HuH-7.5 (cell line): ENCODE measurements at regions not wholly inside any gene's neighbourhood (a gene's known extent, or its start where the extent isn't known, plus 50 kb on each side); places are given as distances from the start of the nearest gene placed in this dataset.

Experiments
- DNase-seq: peaks from one replicate; pipeline ENCODE4 v3.0.0; 2011; ENCODE audit warnings: low spot score

GRCh38 chr5:93163010-93163663 lies 417.9 kb downstream of the NR2F1-AS1 start:
- no peak for DNase-seq

GRCh38 chr5:93161661-93162654 lies 419.1 kb downstream of the NR2F1-AS1 start:
- DNase-seq = no peak

- no peak for DNase-seq
Observed at GRCh38 chr5:93158841-93159240, 422.2 kb downstream of the NR2F1-AS1 start.

- no peak for DNase-seq
Observed at GRCh38 chr5:93156566-93156965, 424.5 kb downstream of the NR2F1-AS1 start.

GRCh38 chr5:93154535-93154934 lies 426.5 kb downstream of the NR2F1-AS1 start:
- DNase-seq = no peak

- no peak for DNase-seq
Observed at GRCh38 chr5:93153461-93153860, 427.6 kb downstream of the NR2F1-AS1 start.

GRCh38 chr5:93151896-93152295 lies 429.1 kb downstream of the NR2F1-AS1 start:
- DNase-seq = no peak

GRCh38 chr5:93151121-93151520 lies 429.9 kb downstream of the NR2F1-AS1 start:
- no peak for DNase-seq

- no peak for DNase-seq
Observed at GRCh38 chr5:93150311-93151012, 430.6 kb downstream of the NR2F1-AS1 start.

- no peak for DNase-seq
Observed at GRCh38 chr5:93145767-93146166, 435.3 kb downstream of the NR2F1-AS1 start.

GRCh38 chr5:93145019-93145418 lies 436.0 kb downstream of the NR2F1-AS1 start:
- no peak for DNase-seq

GRCh38 chr5:93141969-93142368 lies 439.1 kb downstream of the NR2F1-AS1 start:
- no peak for DNase-seq

- DNase-seq = no peak
Observed at GRCh38 chr5:93130624-93131490, 450.2 kb downstream of the NR2F1-AS1 start.

GRCh38 chr5:93126634-93127033 lies 454.4 kb downstream of the NR2F1-AS1 start:
- no peak for DNase-seq

GRCh38 chr5:93123127-93123526 lies 457.9 kb downstream of the NR2F1-AS1 start:
- no peak for DNase-seq

- no peak for DNase-seq
Observed at GRCh38 chr5:93122446-93122845, 458.6 kb downstream of the NR2F1-AS1 start.

- DNase-seq = no peak
Observed at GRCh38 chr5:93120771-93121170, 460.2 kb downstream of the NR2F1-AS1 start.

GRCh38 chr5:93120051-93120450 lies 461.0 kb downstream of the NR2F1-AS1 start:
- DNase-seq = no peak

GRCh38 chr5:93117751-93118531 lies 463.1 kb downstream of the NR2F1-AS1 start:
- no peak for DNase-seq

- no peak for DNase-seq
Observed at GRCh38 chr5:93107805-93108520, 473.1 kb downstream of the NR2F1-AS1 start.
